Keratinocyte (primary cell): ENCODE measurements at regions not wholly inside any gene's neighbourhood (a gene's known extent, or its start where the extent isn't known, plus 50 kb on each side); places are given as distances from the start of the nearest gene placed in this dataset.

Experiments used
- EZH2 ChIP-seq: IDR thresholded peaks from one replicate; pipeline ENCODE4 v1.6.1; 2012; ENCODE audit warnings: inconsistent platforms, mild to moderate bottlenecking, low read length, moderate library complexity
- TF ChIP-seq, protein P1 (sequence below), 3 experiments: IDR thresholded peaks in 1 of 3; conservative IDR thresholded peaks in 1 of 3; optimal IDR thresholded peaks in 1 of 3; 2 replicates in 2 of 3; 3 replicates in 1 of 3; pipeline versions ENCODE3 to v1.5.1; 2011; ENCODE audit warnings: low read length in 3 of 3, mild to moderate bottlenecking in 3 of 3, moderate library complexity in 2 of 3, control low read depth in 1 of 3, inconsistent platforms in 1 of 3; ENCODE audit not compliant: insufficient read depth in 2 of 3; ENCODE audit errors: extremely low read depth in 1 of 3

DNA sequence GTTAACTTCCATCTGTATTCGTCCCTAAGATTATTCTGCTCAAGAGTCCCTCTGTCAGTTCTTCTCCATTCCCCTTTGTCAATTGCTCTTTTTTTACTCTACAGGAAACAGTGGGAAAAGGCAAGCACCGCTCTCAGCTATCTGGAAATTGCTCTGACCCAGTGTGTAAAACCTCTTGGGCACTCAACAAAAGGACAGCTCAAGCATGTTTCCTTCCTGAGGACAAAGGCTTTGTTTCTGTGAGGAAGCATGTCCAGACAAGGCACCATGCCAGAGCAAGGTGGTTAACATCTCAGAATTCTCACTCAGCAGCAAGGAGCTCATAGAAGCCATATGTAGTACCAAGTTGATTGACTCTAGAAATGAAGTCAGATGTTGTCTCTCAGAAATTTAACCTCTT, 735.6 kb downstream of the TSN start:
- TF ChIP-seq, protein P1, sequence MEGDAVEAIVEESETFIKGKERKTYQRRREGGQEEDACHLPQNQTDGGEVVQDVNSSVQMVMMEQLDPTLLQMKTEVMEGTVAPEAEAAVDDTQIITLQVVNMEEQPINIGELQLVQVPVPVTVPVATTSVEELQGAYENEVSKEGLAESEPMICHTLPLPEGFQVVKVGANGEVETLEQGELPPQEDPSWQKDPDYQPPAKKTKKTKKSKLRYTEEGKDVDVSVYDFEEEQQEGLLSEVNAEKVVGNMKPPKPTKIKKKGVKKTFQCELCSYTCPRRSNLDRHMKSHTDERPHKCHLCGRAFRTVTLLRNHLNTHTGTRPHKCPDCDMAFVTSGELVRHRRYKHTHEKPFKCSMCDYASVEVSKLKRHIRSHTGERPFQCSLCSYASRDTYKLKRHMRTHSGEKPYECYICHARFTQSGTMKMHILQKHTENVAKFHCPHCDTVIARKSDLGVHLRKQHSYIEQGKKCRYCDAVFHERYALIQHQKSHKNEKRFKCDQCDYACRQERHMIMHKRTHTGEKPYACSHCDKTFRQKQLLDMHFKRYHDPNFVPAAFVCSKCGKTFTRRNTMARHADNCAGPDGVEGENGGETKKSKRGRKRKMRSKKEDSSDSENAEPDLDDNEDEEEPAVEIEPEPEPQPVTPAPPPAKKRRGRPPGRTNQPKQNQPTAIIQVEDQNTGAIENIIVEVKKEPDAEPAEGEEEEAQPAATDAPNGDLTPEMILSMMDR (optimal IDR thresholded peaks at IDR 0.05 in 1 of 3, IDR thresholded peaks at IDR 0.05 in 1 of 3, conservative IDR thresholded peaks at IDR 0.05 in 1 of 3; ENCODE audit: extremely low read depth in 1 of 3, insufficient read depth in 2 of 3, low read length in 3 of 3): no peak
- TF ChIP-seq EZH2: no peak
